Gastroesophageal sphincter (tissue), 4 donors: ENCODE measurements at regions not wholly inside any gene's neighbourhood (a gene's known extent, or its start where the extent isn't known, plus 50 kb on each side); places are given as distances from the start of the nearest gene placed in this dataset.

Experiments used
- ATAC-seq: fragments of 150-250 bp; one replicate; pipeline ENCODE4 v1.9.1; 2016; ENCODE audit warnings: mild to moderate bottlenecking, moderate library complexity
- H3K27ac ChIP-seq, 4 donors: fragments of 200-600 bp; sonication (generic) in 3 of 4; 1 replicate in 3 of 4; 2 replicates in 1 of 4; pipeline ENCODE4 v1.5.1; 2016 to 2019
- H3K27me3 ChIP-seq: fragments of 200-600 bp; sonication (generic); one replicate; pipeline ENCODE4 v1.5.1; 2019
- H3K36me3 ChIP-seq, 2 donors: fragments of 200-600 bp; sonication (generic); one replicate each; pipeline ENCODE4 v1.5.1; 2019; ENCODE audit warnings: control low read depth in 1 of 2
- H3K4me1 ChIP-seq, 3 donors: fragments of 200-600 bp; sonication (generic); 1 replicate in 2 of 3; 2 replicates in 1 of 3; pipeline ENCODE4 v1.5.1; 2016 to 2019; ENCODE audit warnings: control low read depth in 2 of 3
- H3K4me3 ChIP-seq, 2 donors: fragments of 200-600 bp; sonication (generic); one replicate each; pipeline ENCODE4 v1.5.1; 2019; ENCODE audit warnings: mild to moderate bottlenecking in 1 of 2, moderate library complexity in 1 of 2
- H3K9me3 ChIP-seq, 3 donors: fragments of 200-600 bp; sonication (generic); one replicate each; pipeline ENCODE4 v1.5.1; 2017 to 2019; ENCODE audit warnings: control low read depth in 2 of 3
- CTCF ChIP-seq, 4 experiments: fragments of 200-600 bp in 2 of 4; fragments of 450-650 bp in 2 of 4; sonication (generic) in 1 of 4; IDR thresholded peaks; one replicate each; pipeline ENCODE4 v1.5.1; 2017 to 2019; ENCODE audit warnings: antibody characterized with exemption in 4 of 4, mild to moderate bottlenecking in 2 of 4, moderate library complexity in 2 of 4
- EP300 ChIP-seq: sonication (generic); formaldehyde crosslinking; IDR thresholded peaks from one replicate; pipeline ENCODE4 v1.6.1; 2017; ENCODE audit warnings: antibody characterized with exemption, mild to moderate bottlenecking
- POLR2A ChIP-seq, 2 donors: fragments of 450-650 bp; IDR thresholded peaks; one replicate each; pipeline ENCODE4 v1.6.1; 2017; ENCODE audit warnings: antibody characterized with exemption in 2 of 2, mild to moderate bottlenecking in 2 of 2, moderate library complexity in 1 of 2
- POLR2AphosphoS5 ChIP-seq: sonication (generic); formaldehyde crosslinking; IDR thresholded peaks from one replicate; pipeline ENCODE4 v1.6.1; 2017; ENCODE audit warnings: antibody characterized with exemption
- WGBS, 2 donors: methylation state at CpG; one replicate each; pipeline ENCODE4 v1.1.5; 2018; ENCODE audit warnings: low coverage in 1 of 2; 5-methylcytosine and 5-hydroxymethylcytosine counted together

GRCh38 chr13:31918707-31919106, 112.9 kb upstream of the FRY start:
- ATAC-seq = no peak
- Histone ChIP-seq H3K9me3 (no peaks in the 10 kb centered on the region), H3K27ac (no peak overlapping the region), H3K36me3 (no peaks in the 10 kb centered on the region), H3K27me3 (no peaks in the 10 kb centered on the region), H3K4me3 (no peak overlapping the region), H3K4me1 (peaks cover 0 to 8% (median 0%) of the 10 kb centered on the region in 3 donors)
- WGBS, 2 donors = 62 to 80% methylated on average over 2 of the region's 2 CpGs
- no peak for TF ChIP-seq EP300
- TF ChIP-seq CTCF (IDR thresholded peaks at IDR 0.05) = no peak
- TF ChIP-seq POLR2A (IDR thresholded peaks at IDR 0.05) = no peak
- no peak for TF ChIP-seq POLR2AphosphoS5

- Histone ChIP-seq H3K4me1 (peaks cover 0 to 8% (median 0%) of the 10 kb centered on the region in 3 donors), H3K4me3 (no peak overlapping the region), H3K36me3 (no peaks in the 10 kb centered on the region), H3K27me3 (no peaks in the 10 kb centered on the region), H3K27ac (no peak overlapping the region), H3K9me3 (no peaks in the 10 kb centered on the region)
- no peak for TF ChIP-seq CTCF (IDR thresholded peaks at IDR 0.05)
- TF ChIP-seq POLR2AphosphoS5 = no peak
- TF ChIP-seq POLR2A (IDR thresholded peaks at IDR 0.05) = no peak
- no peak for TF ChIP-seq EP300
- 82 to 90% methylated on average over 2 of the region's 2 CpGs for WGBS, 2 donors
- no peak for ATAC-seq
These were observed 112.3 kb upstream of the FRY start for GRCh38 chr13:31919241-31919640.

- Histone ChIP-seq H3K4me1 (peaks cover 0 to 8% (median 0%) of the 10 kb centered on the region in 3 donors), H3K27ac (no peak overlapping the region), H3K27me3 (no peaks in the 10 kb centered on the region), H3K36me3 (no peaks in the 10 kb centered on the region), H3K4me3 (no peak overlapping the region), H3K9me3 (no peaks in the 10 kb centered on the region)
- ATAC-seq = no peak
- TF ChIP-seq POLR2AphosphoS5 (no peak), CTCF (IDR thresholded peaks at IDR 0.05) (no peak), POLR2A (IDR thresholded peaks at IDR 0.05) (no peak), EP300 (no peak)
- 45 to 71% methylated on average over 3 to 4 of the region's 4 CpGs for WGBS, 2 donors
These were observed 111.4 kb upstream of the FRY start for GRCh38 chr13:31919971-31920726.

GRCh38 chr13:31920727-31921100, 110.9 kb upstream of the FRY start:
- H3K27me3 ChIP-seq = no peaks in the 10 kb centered on the region

More at GRCh38 chr13:31920727-31921100, 110.9 kb upstream of the FRY start:
- no peak for TF ChIP-seq CTCF (IDR thresholded peaks at IDR 0.05)
- TF ChIP-seq EP300 = no peak
- no peak for TF ChIP-seq POLR2A (IDR thresholded peaks at IDR 0.05)
- TF ChIP-seq POLR2AphosphoS5 = no peak
- no peak overlapping the region for H3K4me3 ChIP-seq
- H3K4me1 ChIP-seq = peaks cover 0 to 8% (median 0%) of the 10 kb centered on the region in 3 donors
- no peak for ATAC-seq
- H3K9me3 ChIP-seq = no peaks in the 10 kb centered on the region
- no peak overlapping the region for H3K27ac ChIP-seq
- WGBS, 2 donors = 65 to 67% methylated on average over 2 of the region's 2 CpGs
- H3K36me3 ChIP-seq = no peaks in the 10 kb centered on the region
